Astrocyte (in vitro differentiated cells and primary cell): ENCODE measurements at regions not wholly inside any gene's neighbourhood (a gene's known extent, or its start where the extent isn't known, plus 50 kb on each side); places are given as distances from the start of the nearest gene placed in this dataset.
"Not testable (repeated sequence)": the region's sequence is repeated elsewhere in the genome, so short reads cannot be mapped to it uniquely, and the experiment has no call there.

Source experiments
- DNase-seq: peaks from one replicate; pipeline ENCODE4 v3.0.0-alpha.2; 2010; ENCODE audit warnings: low read depth
- FAIRE-seq: peaks from 2 replicates; lab custom pipeline; 2011; peaks lifted over from hg19 to GRCh38; lab: Jason Lieb, UNC
- H2AFZ ChIP-seq: 2 replicates; pipeline ENCODE4 v1.6.0; 2012; ENCODE audit warnings: low read depth, low read length, inconsistent platforms
- H3K27ac ChIP-seq: 2 replicates; pipeline ENCODE4 v1.5.1; 2011; ENCODE audit warnings: low read depth, low read length, inconsistent platforms
- H3K27me3 ChIP-seq: 2 replicates; pipeline ENCODE4 v1.6.0; 2011; ENCODE audit warnings: low read length, inconsistent platforms; ENCODE audit not compliant: insufficient read depth
- H3K36me3 ChIP-seq: 2 replicates; pipeline ENCODE4 v1.5.1; 2011; ENCODE audit warnings: low read length, inconsistent platforms; ENCODE audit not compliant: insufficient read depth
- H3K4me1 ChIP-seq: 2 replicates; pipeline ENCODE4 v1.5.1; 2011; ENCODE audit warnings: low read length, inconsistent platforms; ENCODE audit not compliant: insufficient read depth
- H3K4me2 ChIP-seq: 2 replicates; pipeline ENCODE4 v1.6.0; 2012; ENCODE audit warnings: low read length, inconsistent platforms
- H3K4me3 ChIP-seq: 2 replicates; pipeline ENCODE4 v1.5.1; 2011; ENCODE audit warnings: low read depth, mild to moderate bottlenecking, low read length, inconsistent platforms; ENCODE audit not compliant: insufficient read depth
- H3K79me2 ChIP-seq: 2 replicates; pipeline ENCODE4 v1.6.0; 2012; ENCODE audit warnings: mild to moderate bottlenecking, low read length, inconsistent platforms; ENCODE audit not compliant: insufficient read depth
- H3K9ac ChIP-seq: 2 replicates; pipeline ENCODE4 v1.6.0; 2012; ENCODE audit warnings: mild to moderate bottlenecking, low read length, inconsistent platforms
- H3K9me3 ChIP-seq: 2 replicates; pipeline ENCODE4 v1.5.1; 2012; ENCODE audit warnings: low read depth, mild to moderate bottlenecking, low read length, inconsistent platforms; ENCODE audit not compliant: insufficient read depth
- H4K20me1 ChIP-seq: 2 replicates; pipeline ENCODE4 v1.6.0; 2012; ENCODE audit warnings: low read length, inconsistent platforms; ENCODE audit not compliant: insufficient read depth
- H3K27ac Mint-ChIP-seq: one replicate; pipeline ENCODE4 v1.8.0; 2021; ENCODE audit warnings: mild to moderate bottlenecking, mixed read lengths; ENCODE audit not compliant: unreplicated experiment
- H3K27me3 Mint-ChIP-seq: one replicate; pipeline ENCODE4 v1.8.0; 2021; ENCODE audit warnings: low read depth, mixed read lengths; ENCODE audit not compliant: unreplicated experiment
- H3K36me3 Mint-ChIP-seq: one replicate; pipeline ENCODE4 v1.8.0; 2021; ENCODE audit warnings: low read depth, mixed read lengths; ENCODE audit not compliant: unreplicated experiment
- H3K4me1 Mint-ChIP-seq: one replicate; pipeline ENCODE4 v1.8.0; 2021; ENCODE audit warnings: low read depth, mixed read lengths; ENCODE audit not compliant: unreplicated experiment
- H3K4me3 Mint-ChIP-seq: one replicate; pipeline ENCODE4 v1.8.0; 2021; ENCODE audit warnings: mild to moderate bottlenecking, moderate library complexity, mixed read lengths; ENCODE audit not compliant: unreplicated experiment
- H3K9me3 Mint-ChIP-seq: one replicate; pipeline ENCODE4 v1.8.0; 2021; ENCODE audit warnings: mild to moderate bottlenecking, mixed read lengths; ENCODE audit not compliant: unreplicated experiment
- CTCF ChIP-seq: IDR thresholded peaks from 2 replicates; pipeline ENCODE4 v1.5.1; 2011; ENCODE audit warnings: low read depth, mild to moderate bottlenecking, inconsistent platforms, low read length, moderate library complexity; ENCODE audit not compliant: insufficient read depth
- EZH2 ChIP-seq: IDR thresholded peaks from 2 replicates; pipeline ENCODE4 v1.6.1; 2012; ENCODE audit warnings: mild to moderate bottlenecking, low read length, inconsistent platforms; ENCODE audit not compliant: insufficient read depth

GRCh38 chr7:26978146-26978545, 113.8 kb upstream of the SKAP2 start:
- Mint-ChIP-seq H3K4me3 (no peak overlapping the region), H3K36me3 (no peaks in the 10 kb centered on the region), H3K4me1 (no peaks in the 10 kb centered on the region), H3K9me3 (no peaks in the 10 kb centered on the region), H3K27me3 (peaks cover 4% of the 10 kb centered on the region), H3K27ac (no peak overlapping the region)
- Histone ChIP-seq H3K4me2 (no peak overlapping the region), H3K27ac (no peak overlapping the region), H3K79me2 (no peaks in the 10 kb centered on the region), H3K4me1 (no peaks in the 10 kb centered on the region), H3K27me3 (no peaks in the 10 kb centered on the region), H2AFZ (no peak overlapping the region), H3K9me3 (no peaks in the 10 kb centered on the region), H3K4me3 (no peak overlapping the region), H4K20me1 (no peaks in the 10 kb centered on the region), H3K9ac (no peak overlapping the region), H3K36me3 (no peaks in the 10 kb centered on the region)
- TF ChIP-seq EZH2 (no peak), CTCF (no peak)
- FAIRE-seq (no peak), DNase-seq (no peak)

GRCh38 chr7:26976840-26977239, 112.5 kb upstream of the SKAP2 start:
- no peak for TF ChIP-seq CTCF
- TF ChIP-seq EZH2: no peak
- H3K36me3 Mint-ChIP-seq: no peaks in the 10 kb centered on the region
- DNase-seq (no peak), FAIRE-seq (no peak)
- H3K9me3 Mint-ChIP-seq: peaks cover 6% of the 10 kb centered on the region
- no peak overlapping the region for H3K4me3 Mint-ChIP-seq
- no peaks in the 10 kb centered on the region for H3K36me3 ChIP-seq
- H3K4me1 Mint-ChIP-seq: no peaks in the 10 kb centered on the region
- H3K27ac ChIP-seq: no peak overlapping the region
- no peaks in the 10 kb centered on the region for H3K27me3 Mint-ChIP-seq
- no peaks in the 10 kb centered on the region for H3K4me1 ChIP-seq
- H3K79me2 ChIP-seq: no peaks in the 10 kb centered on the region
- H3K27ac Mint-ChIP-seq: no peak overlapping the region
- H3K4me3 ChIP-seq: no peak overlapping the region
- H3K9me3 ChIP-seq: no peaks in the 10 kb centered on the region
- no peaks in the 10 kb centered on the region for H4K20me1 ChIP-seq
- no peak overlapping the region for H3K9ac ChIP-seq
- H3K4me2 ChIP-seq: no peak overlapping the region
- no peaks in the 10 kb centered on the region for H3K27me3 ChIP-seq
- no peak overlapping the region for H2AFZ ChIP-seq

- H3K9ac ChIP-seq, H3K4me2 ChIP-seq, H3K27me3 ChIP-seq, H3K36me3 Mint-ChIP-seq, H4K20me1 ChIP-seq, H3K9me3 ChIP-seq, H3K4me1 ChIP-seq, H2AFZ ChIP-seq, H3K27ac Mint-ChIP-seq, FAIRE-seq, DNase-seq, H3K36me3 ChIP-seq, H3K27ac ChIP-seq, H3K4me3 ChIP-seq, H3K4me1 Mint-ChIP-seq, H3K4me3 Mint-ChIP-seq, H3K79me2 ChIP-seq, H3K9me3 Mint-ChIP-seq, H3K27me3 Mint-ChIP-seq: not testable (repeated sequence)
Observed at GRCh38 chr7:26971924-26972323, 107.5 kb upstream of the SKAP2 start.
